ENCODE measurements at regions not wholly inside any gene's neighbourhood (a gene's known extent, or its start where the extent isn't known, plus 50 kb on each side); places are given as distances from the start of the nearest gene placed in this dataset.

DNA sequence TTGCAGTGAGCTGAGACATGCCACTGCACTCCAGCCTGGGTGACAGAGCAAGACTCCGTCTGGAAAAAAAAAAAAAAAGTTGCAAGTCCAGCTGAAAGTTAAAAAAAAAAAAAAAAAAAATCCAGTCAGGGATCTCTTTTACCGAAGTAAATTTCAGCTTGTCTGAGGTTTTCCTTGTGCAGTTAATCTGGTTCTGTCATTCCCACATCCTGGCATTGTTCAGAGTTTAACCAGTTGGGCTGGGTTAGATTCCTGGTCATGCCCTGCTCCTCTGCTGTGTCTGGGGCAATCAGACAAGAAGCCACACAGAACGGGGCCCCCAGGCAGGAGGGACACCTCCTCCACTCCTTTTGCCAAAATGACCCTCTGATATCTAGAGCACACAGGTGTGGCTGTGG is 84.1 kb upstream of the KLHL25 start:
- TF ChIP-seq, protein P1, sequence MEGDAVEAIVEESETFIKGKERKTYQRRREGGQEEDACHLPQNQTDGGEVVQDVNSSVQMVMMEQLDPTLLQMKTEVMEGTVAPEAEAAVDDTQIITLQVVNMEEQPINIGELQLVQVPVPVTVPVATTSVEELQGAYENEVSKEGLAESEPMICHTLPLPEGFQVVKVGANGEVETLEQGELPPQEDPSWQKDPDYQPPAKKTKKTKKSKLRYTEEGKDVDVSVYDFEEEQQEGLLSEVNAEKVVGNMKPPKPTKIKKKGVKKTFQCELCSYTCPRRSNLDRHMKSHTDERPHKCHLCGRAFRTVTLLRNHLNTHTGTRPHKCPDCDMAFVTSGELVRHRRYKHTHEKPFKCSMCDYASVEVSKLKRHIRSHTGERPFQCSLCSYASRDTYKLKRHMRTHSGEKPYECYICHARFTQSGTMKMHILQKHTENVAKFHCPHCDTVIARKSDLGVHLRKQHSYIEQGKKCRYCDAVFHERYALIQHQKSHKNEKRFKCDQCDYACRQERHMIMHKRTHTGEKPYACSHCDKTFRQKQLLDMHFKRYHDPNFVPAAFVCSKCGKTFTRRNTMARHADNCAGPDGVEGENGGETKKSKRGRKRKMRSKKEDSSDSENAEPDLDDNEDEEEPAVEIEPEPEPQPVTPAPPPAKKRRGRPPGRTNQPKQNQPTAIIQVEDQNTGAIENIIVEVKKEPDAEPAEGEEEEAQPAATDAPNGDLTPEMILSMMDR (conservative IDR thresholded peaks at IDR 0.05 in 1 of 2, IDR thresholded peaks at IDR 0.05 in 1 of 2; ENCODE audit: low read depth in 1 of 2, low read length in 2 of 2), result no peak
- no peak for TF ChIP-seq EZH2 (IDR thresholded peaks at IDR 0.05; ENCODE audit: low read length, missing control alignments)
